ENCODE measurements at regions not wholly inside any gene's neighbourhood (a gene's known extent, or its start where the extent isn't known, plus 50 kb on each side); places are given as distances from the start of the nearest gene placed in this dataset.

DNA sequence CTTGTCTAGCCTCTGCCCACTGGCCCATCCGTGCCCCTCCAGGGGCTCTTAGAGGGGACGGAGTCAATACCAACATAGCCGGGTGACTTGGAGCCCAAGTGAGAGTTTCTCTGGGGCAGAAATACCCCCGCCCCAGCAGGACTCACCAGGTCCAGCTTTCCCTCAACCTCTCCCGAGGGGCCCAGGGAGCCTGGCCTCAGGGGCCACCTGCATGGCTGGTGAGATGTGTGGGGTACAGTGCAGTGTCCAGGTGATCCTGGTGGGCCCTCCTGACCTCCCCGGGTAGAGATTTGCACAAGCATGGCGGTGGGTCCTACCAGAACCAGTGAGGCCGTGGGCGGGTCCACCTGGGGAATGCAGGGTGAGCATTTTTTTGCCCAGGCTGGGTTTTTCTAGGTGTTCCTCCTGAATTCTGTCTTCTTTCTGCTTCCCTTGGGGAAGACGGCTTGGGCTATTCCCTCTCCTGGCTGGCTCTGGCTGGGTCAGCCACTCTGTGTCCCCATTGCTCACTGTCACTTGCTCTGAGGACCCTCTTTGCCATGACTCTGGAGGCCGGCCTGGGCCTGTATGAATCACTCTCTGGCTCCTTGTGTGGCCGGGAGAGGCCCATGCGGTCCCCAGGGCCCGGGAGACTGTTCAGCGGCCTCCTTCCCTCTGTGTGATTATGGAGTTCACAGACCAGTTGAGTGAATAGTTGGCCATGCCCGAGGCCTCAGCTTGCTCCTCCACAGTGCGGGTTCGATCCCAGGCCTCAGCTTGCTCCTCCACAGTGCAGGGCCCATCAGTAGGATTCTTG, 71.0 kb upstream of the NKX1-1 start:
- TF ChIP-seq POLR2A (IDR thresholded peaks at IDR 0.05; ENCODE audit: low read length), result no peak
- TF ChIP-seq CBX8 (IDR thresholded peaks at IDR 0.05), result no peak
- TF ChIP-seq, protein P1, sequence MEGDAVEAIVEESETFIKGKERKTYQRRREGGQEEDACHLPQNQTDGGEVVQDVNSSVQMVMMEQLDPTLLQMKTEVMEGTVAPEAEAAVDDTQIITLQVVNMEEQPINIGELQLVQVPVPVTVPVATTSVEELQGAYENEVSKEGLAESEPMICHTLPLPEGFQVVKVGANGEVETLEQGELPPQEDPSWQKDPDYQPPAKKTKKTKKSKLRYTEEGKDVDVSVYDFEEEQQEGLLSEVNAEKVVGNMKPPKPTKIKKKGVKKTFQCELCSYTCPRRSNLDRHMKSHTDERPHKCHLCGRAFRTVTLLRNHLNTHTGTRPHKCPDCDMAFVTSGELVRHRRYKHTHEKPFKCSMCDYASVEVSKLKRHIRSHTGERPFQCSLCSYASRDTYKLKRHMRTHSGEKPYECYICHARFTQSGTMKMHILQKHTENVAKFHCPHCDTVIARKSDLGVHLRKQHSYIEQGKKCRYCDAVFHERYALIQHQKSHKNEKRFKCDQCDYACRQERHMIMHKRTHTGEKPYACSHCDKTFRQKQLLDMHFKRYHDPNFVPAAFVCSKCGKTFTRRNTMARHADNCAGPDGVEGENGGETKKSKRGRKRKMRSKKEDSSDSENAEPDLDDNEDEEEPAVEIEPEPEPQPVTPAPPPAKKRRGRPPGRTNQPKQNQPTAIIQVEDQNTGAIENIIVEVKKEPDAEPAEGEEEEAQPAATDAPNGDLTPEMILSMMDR (IDR thresholded peaks at IDR 0.05), result no peak
- no peak for TF ChIP-seq EP300 (IDR thresholded peaks at IDR 0.05)
- TF ChIP-seq ZNF302 (CRISPR knock-in tag; IDR thresholded peaks at IDR 0.05), result no peak
- no peak for TF ChIP-seq CEBPB (IDR thresholded peaks at IDR 0.05)
- no peak for TF ChIP-seq RAD21 (conservative IDR thresholded peaks at IDR 0.05 in 1 of 2, IDR thresholded peaks at IDR 0.05 in 1 of 2)

All from A549 (cell line).